ENCODE measurements at regions not wholly inside any gene's neighbourhood (a gene's known extent, or its start where the extent isn't known, plus 50 kb on each side); places are given as distances from the start of the nearest gene placed in this dataset.
"Not testable (repeated sequence)": the region's sequence is repeated elsewhere in the genome, so short reads cannot be mapped to it uniquely, and the experiment has no call there.

- DNase-seq (ENCODE audit: low spot score) = no peak
Observed at GRCh38 chr14:40252817-40253447, 820.7 kb upstream of the FBXO33 start.

- DNase-seq (ENCODE audit: low spot score) = no peak
Observed at GRCh38 chr14:40248671-40249070, 816.4 kb upstream of the FBXO33 start.

GRCh38 chr14:40240245-40240859 lies 808.1 kb upstream of the FBXO33 start:
- DNase-seq (ENCODE audit: low spot score) = no peak

- no peak for DNase-seq (ENCODE audit: low spot score)
Observed at GRCh38 chr14:40232302-40232701, 800.1 kb upstream of the FBXO33 start.

- no peak for DNase-seq (ENCODE audit: low spot score)
Observed at GRCh38 chr14:40229676-40230075, 797.4 kb upstream of the FBXO33 start.

GRCh38 chr14:40222996-40223395 lies 790.8 kb upstream of the FBXO33 start:
- DNase-seq (ENCODE audit: low spot score) = no peak

- DNase-seq (ENCODE audit: low spot score) = no peak
Observed at GRCh38 chr14:40221428-40221827, 789.2 kb upstream of the FBXO33 start.

- DNase-seq (ENCODE audit: low spot score) = no peak
Observed at GRCh38 chr14:40219032-40219431, 786.8 kb upstream of the FBXO33 start.

- DNase-seq (ENCODE audit: low spot score) = no peak
Observed at GRCh38 chr14:40218282-40218941, 786.2 kb upstream of the FBXO33 start.

GRCh38 chr14:40216976-40217375 lies 784.7 kb upstream of the FBXO33 start:
- no peak for DNase-seq (ENCODE audit: low spot score)

GRCh38 chr14:40216408-40216807 lies 784.2 kb upstream of the FBXO33 start:
- DNase-seq (ENCODE audit: low spot score) = not testable (repeated sequence)

GRCh38 chr14:40213701-40214100 lies 781.5 kb upstream of the FBXO33 start:
- no peak for DNase-seq (ENCODE audit: low spot score)

- no peak for DNase-seq (ENCODE audit: low spot score)
Observed at GRCh38 chr14:40204441-40205175, 772.4 kb upstream of the FBXO33 start.

GRCh38 chr14:40199101-40199500 lies 766.9 kb upstream of the FBXO33 start:
- no peak for DNase-seq (ENCODE audit: low spot score)

- no peak for DNase-seq (ENCODE audit: low spot score)
Observed at GRCh38 chr14:40197344-40197743, 765.1 kb upstream of the FBXO33 start.

GRCh38 chr14:40188006-40188405 lies 755.8 kb upstream of the FBXO33 start:
- DNase-seq (ENCODE audit: low spot score) = no peak

GRCh38 chr14:40164083-40164482 lies 731.9 kb upstream of the FBXO33 start:
- no peak for DNase-seq (ENCODE audit: low spot score)

- no peak for DNase-seq (ENCODE audit: low spot score)
Observed at GRCh38 chr14:40139657-40140056, 707.4 kb upstream of the FBXO33 start.

- no peak for DNase-seq (ENCODE audit: low spot score)
Observed at GRCh38 chr14:40133463-40133862, 701.2 kb upstream of the FBXO33 start.

- no peak for DNase-seq (ENCODE audit: low spot score)
Observed at GRCh38 chr14:40129159-40129558, 696.9 kb upstream of the FBXO33 start.

GRCh38 chr14:40123816-40124215 lies 691.6 kb upstream of the FBXO33 start:
- no peak for DNase-seq (ENCODE audit: low spot score)

- no peak for DNase-seq (ENCODE audit: low spot score)
Observed at GRCh38 chr14:40122968-40123648, 690.9 kb upstream of the FBXO33 start.
